ENCODE measurements at regions not wholly inside any gene's neighbourhood (a gene's known extent, or its start where the extent isn't known, plus 50 kb on each side); places are given as distances from the start of the nearest gene placed in this dataset.

DNA sequence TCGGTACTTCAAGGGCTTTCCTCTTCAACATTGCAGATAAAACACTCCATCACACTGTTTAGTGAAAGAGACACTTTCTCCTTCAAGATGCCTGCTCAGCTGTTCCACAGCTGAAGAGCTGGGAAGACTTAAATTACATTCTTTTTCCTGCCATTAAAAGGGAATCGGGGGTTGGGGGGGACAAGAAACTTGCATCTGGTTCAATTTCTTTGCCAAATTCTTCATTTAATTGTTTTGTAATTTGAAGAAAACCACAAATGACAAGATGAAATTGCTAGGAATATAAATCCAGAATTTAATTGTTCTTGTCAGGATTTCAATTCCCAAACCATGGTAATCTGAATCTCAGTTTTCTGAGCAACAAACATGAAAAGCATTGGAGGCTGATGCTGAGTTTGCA, 478.3 kb downstream of the EBF1 start:
- H3K27me3 Mint-ChIP-seq: peaks cover 4% of the 10 kb centered on the region
- H3K36me3 Mint-ChIP-seq: no peaks in the 10 kb centered on the region
- intact Hi-C loops (cut with micrococcal nuclease): no loop called here
- H3K4me3 Mint-ChIP-seq: no peak overlapping the region
- H3K27ac Mint-ChIP-seq: no peak overlapping the region
- no peak for DNase-seq
- ChIA-PET CTCF (no interaction called here), POLR2A (no interaction called here)
- no peaks in the 10 kb centered on the region for H3K4me1 Mint-ChIP-seq (ENCODE audit: low read depth)
- H3K9me3 Mint-ChIP-seq: no peaks in the 10 kb centered on the region

DNA sequence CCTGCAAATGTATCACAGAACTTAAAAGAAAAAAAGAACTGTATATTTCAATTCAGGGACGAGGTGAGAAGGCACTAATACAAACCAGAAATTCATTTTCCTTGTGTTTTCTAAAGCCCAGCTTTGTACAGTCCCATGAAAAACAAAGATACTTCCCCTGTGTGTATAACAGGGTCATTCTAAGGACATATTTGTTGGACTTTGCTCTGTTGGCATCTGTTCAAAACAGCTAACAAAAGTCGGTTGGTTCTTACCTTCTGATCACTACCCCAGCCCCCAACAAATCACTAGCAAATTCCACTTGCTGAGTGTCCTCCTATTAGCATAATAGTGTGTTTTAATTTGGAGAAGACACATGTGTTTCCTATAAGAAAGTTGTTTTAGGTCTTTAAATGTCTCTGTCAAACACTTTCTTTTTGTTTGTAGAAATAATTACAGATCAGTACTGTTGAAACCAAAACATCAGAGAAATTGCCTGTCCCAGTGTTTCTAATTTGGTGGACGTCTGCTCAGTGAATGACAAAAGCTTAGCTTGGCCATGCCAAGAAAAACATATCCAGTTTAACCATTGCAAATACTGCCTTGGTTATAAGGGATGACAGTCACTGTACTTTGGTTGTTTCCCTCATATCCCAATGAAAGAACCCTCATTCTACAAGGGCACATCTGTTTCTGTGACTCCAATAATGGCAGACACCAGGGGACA, 480.5 kb downstream of the EBF1 start:
- Mint-ChIP-seq H3K36me3 (no peaks in the 10 kb centered on the region), H3K27ac (no peak overlapping the region), H3K27me3 (peaks cover 4% of the 10 kb centered on the region), H3K9me3 (no peaks in the 10 kb centered on the region), H3K4me3 (no peak overlapping the region), H3K4me1 (ENCODE audit: low read depth) (no peaks in the 10 kb centered on the region)
- no peak for DNase-seq
- intact Hi-C loops (cut with micrococcal nuclease): no loop called here
- ChIA-PET POLR2A (no interaction called here), CTCF (no interaction called here)

DNA sequence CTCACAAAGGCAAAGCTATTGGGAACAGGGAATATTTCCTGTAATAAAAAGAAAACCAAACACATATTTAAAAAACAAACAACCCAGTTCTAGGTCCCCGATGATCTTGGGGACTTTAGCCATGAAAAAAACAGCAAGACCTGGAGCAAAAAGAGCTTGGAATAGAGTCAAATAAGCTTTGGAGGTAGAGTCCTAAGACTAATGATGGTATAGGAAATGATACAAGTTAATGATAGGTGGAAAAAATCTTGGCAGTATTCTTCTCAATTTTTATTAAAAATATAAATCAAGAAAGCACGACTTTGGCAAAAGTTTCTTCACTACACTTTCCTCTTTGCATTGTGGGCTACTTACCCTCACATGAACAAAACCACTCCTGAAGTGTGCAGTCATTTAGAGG, 481.5 kb downstream of the EBF1 start:
- POLR2A ChIA-PET: interaction anchor here (0.6 kb wide), 1 partner anchor 14 kb away, joined by 3 read pairs; no protein-coding TSS in a partner anchor
- Mint-ChIP-seq H3K27me3 (peaks cover 8% of the 10 kb centered on the region), H3K4me1 (ENCODE audit: low read depth) (no peaks in the 10 kb centered on the region), H3K4me3 (no peak overlapping the region), H3K9me3 (no peaks in the 10 kb centered on the region), H3K27ac (no peak overlapping the region), H3K36me3 (no peaks in the 10 kb centered on the region)
- intact Hi-C loops (cut with micrococcal nuclease): no loop called here
- no peak for DNase-seq
- CTCF ChIA-PET: no interaction called here

DNA sequence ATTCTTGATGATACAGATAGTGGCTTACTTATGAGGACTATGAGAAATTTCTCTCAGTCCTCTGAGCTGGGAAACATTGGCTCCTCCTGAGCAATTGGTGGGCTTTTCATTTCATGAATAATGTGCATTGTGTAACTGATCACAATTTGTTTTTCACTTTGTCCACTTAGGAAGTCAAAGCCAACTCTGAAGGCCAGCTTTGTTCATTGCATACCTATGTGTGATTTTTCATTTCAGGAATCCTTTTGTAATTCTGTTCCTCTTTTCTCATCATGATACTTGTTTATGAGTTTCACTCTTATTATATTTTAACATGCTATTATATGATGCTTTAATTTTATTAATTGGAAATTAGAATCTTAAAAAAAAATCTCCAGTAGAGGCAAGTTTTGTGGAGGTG, 483.0 kb downstream of the EBF1 start:
- Mint-ChIP-seq H3K36me3 (no peaks in the 10 kb centered on the region), H3K27ac (no peak overlapping the region), H3K27me3 (peaks cover 8% of the 10 kb centered on the region), H3K4me1 (ENCODE audit: low read depth) (no peaks in the 10 kb centered on the region), H3K9me3 (no peaks in the 10 kb centered on the region), H3K4me3 (no peak overlapping the region)
- intact Hi-C loops (cut with micrococcal nuclease): no loop called here
- no peak for DNase-seq
- CTCF ChIA-PET: no interaction called here
- POLR2A ChIA-PET: no interaction called here

DNA sequence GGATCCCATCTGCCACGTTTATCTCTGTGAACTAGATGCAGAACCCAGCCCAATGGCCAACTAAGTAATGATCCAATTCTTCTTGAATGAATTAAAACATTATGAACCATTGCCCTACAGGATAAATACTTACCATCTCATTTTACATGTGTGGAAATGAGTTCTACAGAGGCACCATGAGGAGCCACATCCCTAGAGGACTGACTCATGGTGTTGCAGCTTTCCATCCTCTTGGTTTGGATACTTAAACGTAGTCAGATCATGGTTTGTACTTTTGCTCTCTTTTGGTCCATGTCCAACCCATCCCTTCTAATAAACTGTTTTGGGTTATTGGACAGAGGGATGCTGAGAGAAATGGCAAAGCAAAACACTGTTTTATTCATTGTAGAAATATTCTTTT, 484.8 kb downstream of the EBF1 start:
- H3K4me3 Mint-ChIP-seq: no peak overlapping the region
- no peak overlapping the region for H3K27ac Mint-ChIP-seq
- H3K36me3 Mint-ChIP-seq: no peaks in the 10 kb centered on the region
- H3K9me3 Mint-ChIP-seq: no peaks in the 10 kb centered on the region
- ChIA-PET POLR2A (no interaction called here), CTCF (no interaction called here)
- no peak for DNase-seq
- H3K4me1 Mint-ChIP-seq (ENCODE audit: low read depth): no peaks in the 10 kb centered on the region
- peaks cover 8% of the 10 kb centered on the region for H3K27me3 Mint-ChIP-seq
- intact Hi-C loops (cut with micrococcal nuclease): no loop called here

DNA sequence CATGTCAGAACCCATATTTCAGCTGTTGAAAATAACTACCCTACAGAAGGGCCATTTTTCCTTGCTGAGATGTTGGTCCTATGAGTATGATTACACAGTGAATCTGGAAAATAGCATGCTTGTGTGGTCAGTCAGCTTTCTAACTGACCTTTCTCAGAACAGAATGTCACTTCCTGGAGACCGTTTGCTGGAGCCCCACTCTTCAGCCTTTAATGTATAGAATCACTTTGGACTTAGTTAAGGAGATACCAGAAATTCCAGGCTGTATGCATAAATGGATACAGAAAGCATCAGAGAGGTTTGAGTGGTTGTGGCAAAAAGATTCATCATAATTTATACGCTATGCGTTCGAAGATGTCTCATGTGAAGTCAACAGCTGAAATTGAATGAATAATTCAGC, 488.1 kb downstream of the EBF1 start:
- intact Hi-C loops (cut with micrococcal nuclease): no loop called here
- Mint-ChIP-seq H3K36me3 (no peaks in the 10 kb centered on the region), H3K27ac (no peak overlapping the region), H3K4me1 (ENCODE audit: low read depth) (no peaks in the 10 kb centered on the region), H3K9me3 (no peaks in the 10 kb centered on the region), H3K27me3 (peaks cover 4% of the 10 kb centered on the region), H3K4me3 (no peak overlapping the region)
- ChIA-PET CTCF (no interaction called here), POLR2A (no interaction called here)
- DNase-seq: no peak

DNA sequence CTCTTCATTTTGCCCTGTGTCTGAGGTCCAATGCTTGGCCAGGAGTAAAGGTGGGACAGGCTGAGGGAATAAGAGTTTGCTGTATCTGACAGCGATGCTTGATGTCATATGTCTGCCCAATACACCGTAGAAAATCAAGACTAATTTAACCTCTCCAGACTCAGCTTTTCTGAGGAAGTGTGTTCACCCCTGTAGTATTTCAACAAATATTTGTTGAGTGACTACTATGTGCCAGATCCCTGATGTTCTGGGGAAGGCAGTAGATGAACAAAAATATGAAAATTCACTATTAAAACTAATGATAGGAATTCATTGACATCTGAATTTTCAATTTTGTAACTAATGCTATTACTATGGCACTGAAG, 489.7 kb downstream of the EBF1 start:
- POLR2A ChIA-PET: no interaction called here
- Mint-ChIP-seq H3K27me3 (peaks cover 4% of the 10 kb centered on the region), H3K36me3 (no peaks in the 10 kb centered on the region), H3K4me3 (no peak overlapping the region), H3K27ac (no peak overlapping the region), H3K9me3 (no peaks in the 10 kb centered on the region), H3K4me1 (ENCODE audit: low read depth) (no peaks in the 10 kb centered on the region)
- DNase-seq: no peak
- intact Hi-C loops (cut with micrococcal nuclease): no loop called here
- CTCF ChIA-PET: no interaction called here

DNA sequence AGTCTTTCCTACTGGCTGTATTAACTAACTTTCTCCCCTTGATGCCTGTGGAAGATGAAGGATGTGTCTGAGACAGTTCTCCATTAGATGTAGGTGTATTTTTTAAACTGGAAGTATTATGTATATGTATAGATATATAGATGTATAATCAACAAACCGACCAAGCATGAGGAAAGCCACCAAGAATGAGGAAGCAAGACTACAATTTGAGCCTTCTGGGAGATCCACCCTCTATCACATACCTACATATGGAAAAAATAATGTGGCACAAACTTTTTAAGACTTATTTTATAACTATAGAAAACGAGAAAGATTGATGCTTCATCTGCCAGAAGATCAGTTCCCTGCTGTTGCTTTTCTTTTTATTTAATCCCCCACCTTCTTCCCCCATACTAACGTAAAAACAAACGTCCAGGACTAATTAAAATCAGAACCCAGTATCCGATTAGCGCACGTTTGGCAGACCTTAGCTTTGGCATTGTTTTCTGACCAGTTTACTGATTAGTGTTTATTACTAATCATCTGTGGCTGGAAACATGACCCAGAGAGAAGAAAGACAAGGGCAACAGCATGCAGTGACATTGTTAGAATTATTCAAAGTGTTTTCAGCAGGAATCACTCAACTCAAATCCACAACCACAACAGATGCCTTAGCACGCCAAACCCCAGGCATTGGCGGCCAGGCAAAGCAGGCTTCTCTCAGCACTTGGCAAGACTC, 490.2 kb downstream of the EBF1 start:
- H3K27me3 Mint-ChIP-seq: peaks cover 4% of the 10 kb centered on the region

DNA sequence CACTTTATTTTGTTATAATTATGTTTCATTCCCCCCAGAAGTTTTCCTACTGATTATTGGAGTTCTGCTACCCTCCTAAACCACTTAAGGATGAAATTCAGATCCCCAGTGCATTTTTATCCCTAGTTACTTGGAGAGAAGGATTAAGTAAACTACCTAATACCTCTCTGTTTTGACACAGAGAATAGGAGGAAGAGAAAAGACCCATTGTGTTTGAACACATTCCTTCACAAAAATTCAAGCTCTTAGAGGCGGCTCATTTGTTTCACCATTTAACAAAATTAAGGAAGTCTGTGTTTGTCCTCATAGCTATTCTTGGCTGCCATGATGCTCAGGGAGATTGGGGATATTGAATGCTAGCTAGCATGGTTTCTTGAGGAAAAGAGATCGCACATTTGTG, 492.6 kb downstream of the EBF1 start:
- intact Hi-C loops (cut with micrococcal nuclease): no loop called here
- ChIA-PET POLR2A (no interaction called here), CTCF (no interaction called here)
- Mint-ChIP-seq H3K4me1 (ENCODE audit: low read depth) (no peaks in the 10 kb centered on the region), H3K9me3 (no peaks in the 10 kb centered on the region), H3K4me3 (no peak overlapping the region), H3K27me3 (no peaks in the 10 kb centered on the region), H3K27ac (no peak overlapping the region), H3K36me3 (no peaks in the 10 kb centered on the region)
- no peak for DNase-seq

More for the DNA sequence above, 490.2 kb downstream of the EBF1 start:
- ChIA-PET POLR2A (no interaction called here), CTCF (no interaction called here)
- H3K36me3 Mint-ChIP-seq: no peaks in the 10 kb centered on the region
- H3K9me3 Mint-ChIP-seq: no peaks in the 10 kb centered on the region
- intact Hi-C loops (cut with micrococcal nuclease): no loop called here
- no peak overlapping the region for H3K27ac Mint-ChIP-seq
- DNase-seq: no peak
- no peak overlapping the region for H3K4me3 Mint-ChIP-seq
- no peaks in the 10 kb centered on the region for H3K4me1 Mint-ChIP-seq (ENCODE audit: low read depth)

DNA sequence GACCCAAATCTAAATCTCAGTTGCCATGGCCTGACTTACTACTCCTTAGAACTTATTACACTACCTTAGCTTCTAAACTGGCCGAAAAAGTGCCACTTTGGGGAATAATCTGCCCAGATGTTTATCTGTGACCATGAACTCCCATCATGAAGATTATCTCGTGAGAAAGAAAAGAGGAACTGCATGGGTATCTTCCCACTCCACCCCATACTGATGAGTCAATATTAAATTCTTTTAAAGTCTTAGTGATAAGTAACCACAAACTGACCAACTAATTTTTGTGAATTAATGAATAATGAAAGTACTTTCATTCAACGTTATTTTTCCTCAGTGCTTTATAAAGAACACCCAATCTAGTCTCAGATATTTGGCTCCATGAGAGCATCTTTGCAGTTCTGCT, 493.5 kb downstream of the EBF1 start:
- no peaks in the 10 kb centered on the region for H3K27me3 Mint-ChIP-seq
- intact Hi-C loops (cut with micrococcal nuclease): no loop called here
- H3K9me3 Mint-ChIP-seq: no peaks in the 10 kb centered on the region
- ChIA-PET CTCF (no interaction called here), POLR2A (no interaction called here)
- H3K4me1 Mint-ChIP-seq (ENCODE audit: low read depth): no peaks in the 10 kb centered on the region
- no peak overlapping the region for H3K4me3 Mint-ChIP-seq
- no peak for DNase-seq
- H3K27ac Mint-ChIP-seq: no peak overlapping the region
- no peaks in the 10 kb centered on the region for H3K36me3 Mint-ChIP-seq

DNA sequence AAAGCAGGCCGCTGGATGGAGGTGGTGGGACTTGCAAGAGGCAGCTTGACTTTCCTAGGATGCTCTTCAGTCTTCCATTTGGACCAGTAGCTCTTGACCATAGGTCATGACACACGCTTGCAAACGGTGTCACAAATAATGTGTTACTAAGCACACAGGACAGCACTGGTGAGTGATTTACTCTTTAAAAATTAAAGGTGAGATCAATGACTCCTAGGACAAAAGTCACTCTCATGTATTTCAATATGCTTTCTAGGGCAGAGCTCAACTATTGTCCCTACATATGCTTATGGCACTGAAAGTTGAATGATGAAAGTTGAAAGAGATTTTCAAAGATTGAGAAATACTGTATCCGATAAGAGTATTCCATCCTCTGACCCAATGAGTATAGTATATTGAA, 496.7 kb downstream of the EBF1 start:
- DNase-seq: no peak
- no peaks in the 10 kb centered on the region for H3K9me3 Mint-ChIP-seq
- H3K27ac Mint-ChIP-seq: no peak overlapping the region
- H3K4me3 Mint-ChIP-seq: no peak overlapping the region
- no peaks in the 10 kb centered on the region for H3K27me3 Mint-ChIP-seq
- POLR2A ChIA-PET: no interaction called here
- CTCF ChIA-PET: no interaction called here
- no peaks in the 10 kb centered on the region for H3K4me1 Mint-ChIP-seq (ENCODE audit: low read depth)
- intact Hi-C loops (cut with micrococcal nuclease): no loop called here
- no peaks in the 10 kb centered on the region for H3K36me3 Mint-ChIP-seq

DNA sequence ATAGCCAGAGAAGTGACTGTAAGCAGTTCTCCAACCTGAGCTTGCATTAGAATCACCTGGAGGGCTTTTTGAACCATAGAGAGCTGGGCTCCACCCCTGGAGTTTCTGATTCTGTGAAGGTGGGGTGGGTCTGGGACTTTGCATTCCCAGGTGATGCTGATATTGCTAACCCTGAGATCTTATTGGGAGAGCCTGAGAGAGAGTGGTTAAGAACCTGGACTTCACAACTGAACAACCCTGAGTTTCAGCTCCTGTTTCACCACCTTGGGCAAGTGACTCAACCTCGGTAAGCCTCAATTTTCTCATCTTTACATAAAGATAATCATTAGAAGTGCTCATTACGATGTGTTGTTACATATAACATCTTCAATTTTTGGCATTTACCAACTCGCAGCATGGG, 498.6 kb downstream of the EBF1 start:
- H3K27me3 Mint-ChIP-seq: no peaks in the 10 kb centered on the region
- POLR2A ChIA-PET: no interaction called here
- no peak overlapping the region for H3K4me3 Mint-ChIP-seq
- CTCF ChIA-PET: no interaction called here
- H3K36me3 Mint-ChIP-seq: no peaks in the 10 kb centered on the region
- DNase-seq: no peak
- intact Hi-C loops (cut with micrococcal nuclease): no loop called here
- H3K9me3 Mint-ChIP-seq: no peaks in the 10 kb centered on the region
- no peak overlapping the region for H3K27ac Mint-ChIP-seq
- no peaks in the 10 kb centered on the region for H3K4me1 Mint-ChIP-seq (ENCODE audit: low read depth)

DNA sequence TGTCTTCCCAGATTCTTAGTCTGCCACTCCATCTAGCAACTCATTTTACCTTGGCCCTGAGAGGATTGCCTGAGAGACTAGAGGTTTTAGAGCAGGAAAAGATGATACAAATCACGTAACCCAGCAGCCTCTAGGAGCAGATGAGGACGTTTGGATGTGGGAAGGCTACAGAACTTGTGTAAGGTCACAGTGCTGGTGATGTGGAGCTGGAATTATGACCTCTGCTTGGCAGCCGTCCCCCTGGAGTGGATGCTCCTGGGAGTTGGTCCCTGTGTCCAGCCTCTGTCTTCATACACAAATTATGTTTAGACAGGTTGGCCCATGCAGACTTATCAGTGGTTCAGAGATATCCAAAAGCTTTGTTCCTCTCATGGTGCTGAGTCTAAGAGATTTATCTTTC, 499.0 kb downstream of the EBF1 start:
- CTCF ChIA-PET: no interaction called here
- Mint-ChIP-seq H3K36me3 (no peaks in the 10 kb centered on the region), H3K27ac (no peak overlapping the region), H3K27me3 (no peaks in the 10 kb centered on the region), H3K9me3 (no peaks in the 10 kb centered on the region), H3K4me1 (ENCODE audit: low read depth) (no peaks in the 10 kb centered on the region), H3K4me3 (no peak overlapping the region)
- DNase-seq: no peak
- intact Hi-C loops (cut with micrococcal nuclease): no loop called here
- POLR2A ChIA-PET: no interaction called here
